ENCODE measurements at regions not wholly inside any gene's neighbourhood (a gene's known extent, or its start where the extent isn't known, plus 50 kb on each side); places are given as distances from the start of the nearest gene placed in this dataset.

- Histone ChIP-seq H3K4me1 (ENCODE audit: control insufficient read depth, insufficient read depth, low read length) (no peaks in the 10 kb centered on the region), H3K9me3 (ENCODE audit: control insufficient read depth, insufficient read depth, low read length) (peaks cover 3% of the 10 kb centered on the region), H3K27ac (ENCODE audit: low read length) (no peak overlapping the region), H3K36me3 (ENCODE audit: control insufficient read depth, insufficient read depth, low read length) (no peaks in the 10 kb centered on the region), H3K4me3 (ENCODE audit: low read length) (no peak overlapping the region), H3K27me3 (ENCODE audit: control insufficient read depth, insufficient read depth, low read length) (no peaks in the 10 kb centered on the region)
- no peaks in the 10 kb centered on the region for H3K27me3 Mint-ChIP-seq (ENCODE audit: low read depth in 2 of 2)
- H3K9me3 Mint-ChIP-seq, result peaks cover 22 to 25% of the 10 kb centered on the region in 2 donors
- H3K27ac Mint-ChIP-seq, result no peak overlapping the region
- no peaks in the 10 kb centered on the region for H3K4me1 Mint-ChIP-seq
- no CpG with 5 or more reads among the region's 3 CpGs for WGBS (ENCODE audit: insufficient coverage)
- intact Hi-C loops (cut with micrococcal nuclease), result no loop called here
- TF ChIP-seq, protein P1, sequence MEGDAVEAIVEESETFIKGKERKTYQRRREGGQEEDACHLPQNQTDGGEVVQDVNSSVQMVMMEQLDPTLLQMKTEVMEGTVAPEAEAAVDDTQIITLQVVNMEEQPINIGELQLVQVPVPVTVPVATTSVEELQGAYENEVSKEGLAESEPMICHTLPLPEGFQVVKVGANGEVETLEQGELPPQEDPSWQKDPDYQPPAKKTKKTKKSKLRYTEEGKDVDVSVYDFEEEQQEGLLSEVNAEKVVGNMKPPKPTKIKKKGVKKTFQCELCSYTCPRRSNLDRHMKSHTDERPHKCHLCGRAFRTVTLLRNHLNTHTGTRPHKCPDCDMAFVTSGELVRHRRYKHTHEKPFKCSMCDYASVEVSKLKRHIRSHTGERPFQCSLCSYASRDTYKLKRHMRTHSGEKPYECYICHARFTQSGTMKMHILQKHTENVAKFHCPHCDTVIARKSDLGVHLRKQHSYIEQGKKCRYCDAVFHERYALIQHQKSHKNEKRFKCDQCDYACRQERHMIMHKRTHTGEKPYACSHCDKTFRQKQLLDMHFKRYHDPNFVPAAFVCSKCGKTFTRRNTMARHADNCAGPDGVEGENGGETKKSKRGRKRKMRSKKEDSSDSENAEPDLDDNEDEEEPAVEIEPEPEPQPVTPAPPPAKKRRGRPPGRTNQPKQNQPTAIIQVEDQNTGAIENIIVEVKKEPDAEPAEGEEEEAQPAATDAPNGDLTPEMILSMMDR (IDR thresholded peaks at IDR 0.05), result no peak
- H3K36me3 Mint-ChIP-seq, result peaks cover 23% of the 10 kb centered on the region
- no peak overlapping the region for H3K4me3 Mint-ChIP-seq
- no peak for DNase-seq
- ATAC-seq, result no peak
These were observed 567.7 kb upstream of the NUDT12 start for GRCh38 chr5:104130320-104130719.

- Mint-ChIP-seq H3K4me3 (no peak overlapping the region), H3K36me3 (peaks cover 18% of the 10 kb centered on the region), H3K27ac (no peak overlapping the region), H3K4me1 (no peaks in the 10 kb centered on the region), H3K27me3 (ENCODE audit: low read depth in 2 of 2) (no peaks in the 10 kb centered on the region), H3K9me3 (peaks cover 19 to 20% of the 10 kb centered on the region in 2 donors)
- WGBS (ENCODE audit: insufficient coverage), result 89% methylated on average over 4 of the region's 5 CpGs
- TF ChIP-seq, protein P1 (IDR thresholded peaks at IDR 0.05), result no peak
- no peak for DNase-seq
- Histone ChIP-seq H3K27ac (ENCODE audit: low read length) (no peak overlapping the region), H3K4me3 (ENCODE audit: low read length) (no peak overlapping the region), H3K36me3 (ENCODE audit: control insufficient read depth, insufficient read depth, low read length) (no peaks in the 10 kb centered on the region), H3K27me3 (ENCODE audit: control insufficient read depth, insufficient read depth, low read length) (no peaks in the 10 kb centered on the region), H3K9me3 (ENCODE audit: control insufficient read depth, insufficient read depth, low read length) (no peaks in the 10 kb centered on the region), H3K4me1 (ENCODE audit: control insufficient read depth, insufficient read depth, low read length) (no peaks in the 10 kb centered on the region)
- ATAC-seq, result no peak
- intact Hi-C loops (cut with micrococcal nuclease), result no loop called here
These were observed 565.8 kb upstream of the NUDT12 start for GRCh38 chr5:104128348-104128747.

DNA sequence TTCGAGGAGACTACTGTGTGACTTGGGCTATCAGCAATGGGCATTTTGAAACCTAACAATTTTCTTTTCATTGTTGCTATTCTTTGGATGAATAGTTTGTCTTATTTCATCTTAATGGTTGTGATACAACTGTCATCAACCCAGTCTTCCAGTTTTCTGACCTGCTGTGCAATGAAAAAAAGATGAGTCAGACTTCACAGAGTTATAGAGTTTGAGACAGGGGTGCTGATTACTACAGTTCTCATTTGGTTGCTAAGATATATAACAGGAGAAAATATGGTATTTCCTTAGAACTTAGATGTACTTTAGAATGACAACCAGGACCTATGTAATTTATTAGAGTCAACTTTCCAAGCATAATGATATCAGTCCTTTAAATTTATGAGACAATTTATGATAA lies 564.4 kb upstream of the NUDT12 start:
- intact Hi-C loops (cut with micrococcal nuclease), result no loop called here
- H3K9me3 Mint-ChIP-seq, result peaks cover 13 to 14% of the 10 kb centered on the region in 2 donors
- 45% methylated on average over 1 of the region's 1 CpG for WGBS (ENCODE audit: insufficient coverage)
- Histone ChIP-seq H3K4me1 (ENCODE audit: control insufficient read depth, insufficient read depth, low read length) (no peaks in the 10 kb centered on the region), H3K36me3 (ENCODE audit: control insufficient read depth, insufficient read depth, low read length) (no peaks in the 10 kb centered on the region), H3K27me3 (ENCODE audit: control insufficient read depth, insufficient read depth, low read length) (no peaks in the 10 kb centered on the region), H3K4me3 (ENCODE audit: low read length) (no peak overlapping the region), H3K9me3 (ENCODE audit: control insufficient read depth, insufficient read depth, low read length) (no peaks in the 10 kb centered on the region), H3K27ac (ENCODE audit: low read length) (no peak overlapping the region)
- no peak overlapping the region for H3K4me3 Mint-ChIP-seq
- ATAC-seq (no peak), DNase-seq (no peak)
- no peak overlapping the region for H3K27ac Mint-ChIP-seq
- TF ChIP-seq, protein P1 (IDR thresholded peaks at IDR 0.05), result no peak
- no peaks in the 10 kb centered on the region for H3K4me1 Mint-ChIP-seq
- peaks cover 11% of the 10 kb centered on the region for H3K36me3 Mint-ChIP-seq
- H3K27me3 Mint-ChIP-seq (ENCODE audit: low read depth in 2 of 2), result no peaks in the 10 kb centered on the region

- intact Hi-C loops (cut with micrococcal nuclease), result no loop called here
- H3K4me3 ChIP-seq (ENCODE audit: low read length), result no peak overlapping the region
- Mint-ChIP-seq H3K4me1 (no peaks in the 10 kb centered on the region), H3K27me3 (ENCODE audit: low read depth in 2 of 2) (no peaks in the 10 kb centered on the region), H3K4me3 (no peak overlapping the region), H3K9me3 (peaks cover 7 to 26% of the 10 kb centered on the region in 2 donors), H3K36me3 (peaks cover 8% of the 10 kb centered on the region), H3K27ac (no peak overlapping the region)
- DNase-seq (no peak), ATAC-seq (no peak)
- no peak overlapping the region for H3K27ac ChIP-seq (ENCODE audit: low read length)
- no peaks in the 10 kb centered on the region for H3K4me1 ChIP-seq (ENCODE audit: control insufficient read depth, insufficient read depth, low read length)
- H3K27me3 ChIP-seq (ENCODE audit: control insufficient read depth, insufficient read depth, low read length), result no peaks in the 10 kb centered on the region
- no peaks in the 10 kb centered on the region for H3K36me3 ChIP-seq (ENCODE audit: control insufficient read depth, insufficient read depth, low read length)
- TF ChIP-seq, protein P1 (IDR thresholded peaks at IDR 0.05), result no peak
- H3K9me3 ChIP-seq (ENCODE audit: control insufficient read depth, insufficient read depth, low read length), result no peaks in the 10 kb centered on the region
These were observed 556.9 kb upstream of the NUDT12 start for GRCh38 chr5:104119529-104119928.

Data from natural killer cell (primary cell).